NCI-H345 (cell line): ENCODE measurements at regions not wholly inside any gene's neighbourhood (a gene's known extent, or its start where the extent isn't known, plus 50 kb on each side); places are given as distances from the start of the nearest gene placed in this dataset.

Experiments used
- DNase-seq: peaks from one replicate; lab custom pipeline; 2025; lab: John Stamatoyannopoulos, UW

DNA sequence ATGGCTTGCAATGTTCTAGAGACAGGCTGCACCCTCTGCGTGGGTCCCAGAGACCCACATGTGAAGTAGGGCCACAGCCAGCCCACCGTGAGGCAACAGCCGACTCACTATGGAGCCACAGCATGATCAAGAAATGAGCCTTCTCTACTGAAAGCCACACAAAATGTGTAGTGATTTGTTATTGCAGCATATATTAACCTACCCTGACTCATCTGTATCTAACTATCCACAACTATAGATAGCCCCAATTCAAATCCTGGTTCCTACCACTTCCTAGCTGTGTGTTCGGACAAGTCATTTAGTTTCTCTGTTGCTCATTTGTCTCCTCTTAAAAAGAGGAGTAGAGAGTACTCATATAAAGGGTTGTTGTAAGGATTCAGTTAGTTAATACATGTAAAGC, 1152.3 kb downstream of the BCL11B start:
- DNase-seq, result no peak

DNA sequence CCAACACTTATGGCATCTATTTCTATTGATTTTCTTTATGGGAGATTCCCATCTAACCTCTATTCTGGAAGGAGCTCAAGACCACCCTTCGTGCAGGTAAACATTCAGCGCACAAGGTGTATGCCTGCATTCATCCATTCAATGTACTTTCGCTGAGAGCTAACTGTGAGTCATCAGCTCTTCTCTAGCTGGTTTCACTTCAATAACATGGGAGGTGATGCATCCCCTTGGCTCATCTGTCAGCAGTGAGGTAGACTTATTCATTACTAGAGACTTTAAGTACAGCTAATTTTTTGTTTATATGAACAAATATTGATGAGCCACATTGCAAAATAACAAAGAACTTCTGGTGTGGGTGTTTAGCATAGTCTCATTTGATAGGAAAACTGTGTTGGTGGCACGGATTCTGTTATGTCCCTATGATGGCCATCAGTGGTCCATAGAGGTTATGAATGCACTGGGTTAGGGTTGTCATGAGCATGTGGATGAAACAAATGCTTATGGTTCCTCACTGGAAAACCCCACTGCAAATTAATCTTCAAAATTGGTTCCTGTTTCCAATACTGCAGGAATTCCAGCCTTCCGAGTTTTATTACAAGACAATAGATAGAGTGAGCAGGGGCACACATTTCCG, 1151.0 kb downstream of the BCL11B start:
- peak; percentile 96 for DNase-seq

DNA sequence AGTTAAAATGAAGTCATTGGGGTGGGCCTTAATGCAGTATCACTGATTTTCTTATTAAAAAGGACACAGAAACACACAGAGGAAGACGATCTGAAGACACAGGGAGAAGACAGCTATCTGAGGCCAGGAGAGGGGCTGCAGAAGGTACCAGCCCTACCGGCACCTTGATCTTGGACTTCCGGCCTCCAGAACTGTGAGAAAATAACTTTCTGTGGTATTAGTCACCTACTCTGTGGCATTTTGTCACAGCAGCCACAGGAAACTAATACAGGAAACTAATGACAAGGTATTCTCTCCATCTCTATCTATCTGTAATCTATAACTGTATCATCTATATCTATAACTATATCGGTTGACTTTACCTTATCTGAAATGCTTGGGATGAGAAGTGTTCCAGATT, 1149.5 kb downstream of the BCL11B start:
- DNase-seq, result no peak

DNA sequence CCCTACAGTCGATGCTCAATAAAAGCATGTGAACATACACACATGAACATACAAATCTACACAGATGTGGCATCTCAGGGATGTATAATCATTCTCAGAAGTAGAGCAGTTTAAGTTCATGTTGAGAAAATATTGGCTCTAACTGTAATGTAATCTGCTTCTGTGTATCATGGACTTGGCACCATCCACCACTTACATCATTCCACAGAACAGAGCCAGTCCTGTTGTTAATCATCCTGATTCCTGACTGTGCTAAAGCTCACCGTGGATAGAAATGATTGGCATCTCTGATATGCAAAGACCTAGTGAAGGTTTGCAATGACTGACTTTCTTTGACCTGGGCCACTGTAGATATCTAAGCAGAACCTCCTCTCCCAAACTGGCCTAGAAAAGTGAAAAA, 1141.3 kb downstream of the BCL11B start:
- DNase-seq, result no peak

DNA sequence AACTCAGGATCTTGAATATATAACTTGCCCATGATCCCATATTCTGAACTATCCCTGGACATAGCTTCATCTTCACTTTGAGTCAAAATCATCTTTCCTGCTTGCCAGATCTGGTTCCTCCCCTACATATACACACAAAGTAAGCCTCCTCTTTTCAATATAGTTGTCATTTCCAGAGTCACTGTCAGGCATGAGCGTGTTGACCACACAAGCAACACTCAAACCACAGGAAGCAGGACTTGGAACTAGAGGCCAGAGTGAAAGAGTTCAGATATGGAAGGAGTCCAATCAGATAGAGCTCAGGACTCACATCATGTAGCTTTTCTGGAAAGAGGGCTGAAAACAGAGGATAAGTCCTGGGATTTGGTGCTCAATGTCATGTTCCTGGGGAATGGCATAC, 1140.6 kb downstream of the BCL11B start:
- no peak for DNase-seq

DNA sequence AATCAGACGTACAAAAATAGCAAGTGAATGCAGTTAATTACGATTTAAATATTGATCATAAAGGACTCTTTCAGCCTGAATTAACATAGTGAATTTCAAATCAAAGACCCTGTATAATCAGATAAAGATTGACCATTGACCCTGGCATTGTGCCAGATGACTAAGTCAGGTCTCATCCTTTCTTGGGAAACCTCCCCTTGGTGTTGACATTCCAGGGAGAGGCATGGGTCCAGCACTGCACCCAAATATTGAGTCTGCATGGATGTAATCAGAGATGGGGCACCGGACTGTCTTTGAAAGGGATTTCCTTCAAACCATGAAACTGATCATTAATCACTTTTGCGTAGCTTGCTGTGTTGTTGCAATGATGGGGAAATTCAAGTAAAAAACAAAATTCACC, 1138.2 kb downstream of the BCL11B start:
- DNase-seq, result no peak

DNA sequence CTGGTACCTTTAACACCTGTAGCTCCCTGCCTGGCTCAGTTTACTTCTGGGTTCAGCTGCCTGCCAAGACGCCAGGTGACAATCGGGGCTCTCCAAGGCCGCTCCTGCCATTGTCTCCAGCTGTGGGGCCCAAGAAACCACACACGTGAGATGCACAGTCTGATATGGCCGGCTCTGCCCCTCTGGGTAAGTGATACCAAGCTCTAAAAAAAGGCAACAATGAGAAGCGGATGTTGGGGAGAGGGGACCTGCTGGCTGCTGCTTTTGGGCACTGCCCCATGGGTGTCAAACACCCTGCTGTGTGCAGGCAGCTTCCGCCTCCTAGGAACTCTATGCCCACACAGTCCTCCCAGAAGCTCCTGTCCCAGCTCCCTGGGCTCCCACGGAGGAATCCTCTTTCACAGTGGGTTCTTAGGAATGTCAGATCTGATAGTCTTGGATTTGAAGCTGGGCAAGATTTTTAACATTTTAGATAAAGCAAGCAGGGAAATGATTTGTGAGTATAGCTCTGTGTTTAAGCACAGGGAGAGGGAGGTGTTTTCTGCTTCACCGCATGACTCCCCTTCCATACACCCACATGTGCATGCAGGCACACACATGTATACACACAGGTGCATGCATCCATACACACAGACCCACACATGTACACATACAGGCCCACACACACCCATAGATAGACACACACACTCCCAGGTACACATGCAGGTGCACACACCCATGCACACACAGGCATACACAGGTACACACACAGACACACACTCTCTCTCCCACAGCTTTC, 1135.8 kb downstream of the BCL11B start:
- DNase-seq, result peak; percentile 11

DNA sequence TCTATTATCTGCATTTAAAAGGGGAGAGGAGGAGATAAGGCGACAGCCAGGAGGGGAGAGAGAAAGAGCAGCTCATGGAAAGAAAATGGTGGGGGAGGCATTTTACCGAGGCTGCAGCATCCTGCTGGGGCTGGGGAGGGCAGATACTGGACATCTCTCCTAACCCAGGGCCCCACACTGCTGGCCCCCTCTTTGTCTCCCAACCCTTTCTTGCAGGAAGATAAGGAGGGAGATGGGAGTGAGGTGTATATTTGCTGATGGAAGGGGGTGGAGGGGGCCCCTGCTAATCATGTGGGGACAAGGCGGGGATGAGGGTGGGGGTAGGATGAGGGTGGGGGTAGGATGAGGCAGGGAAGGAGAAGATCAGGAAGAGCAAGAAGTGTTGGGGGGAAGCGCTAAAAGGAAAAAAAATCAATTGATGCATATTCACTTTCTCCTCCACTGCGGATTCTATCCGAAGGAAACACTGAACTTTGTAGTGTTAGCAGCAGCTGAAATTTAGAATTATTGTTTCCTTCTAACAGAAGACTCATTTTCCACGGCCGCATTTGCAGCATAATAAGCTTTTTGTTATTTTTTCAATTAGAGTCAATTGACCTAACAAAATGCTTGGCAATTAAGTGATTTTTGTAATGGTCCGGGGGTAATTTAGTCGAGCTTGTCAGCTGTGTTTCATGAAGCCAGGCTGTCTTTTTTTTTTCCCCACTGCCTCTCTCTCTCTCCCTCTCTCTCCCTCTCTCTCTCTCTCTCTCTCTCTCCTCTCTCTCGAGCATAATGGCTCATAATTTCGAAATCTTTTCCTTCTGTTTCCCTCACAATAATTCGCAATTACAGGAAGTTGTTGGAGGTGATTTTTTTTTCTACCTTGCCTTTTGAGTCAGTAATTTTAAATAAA, 1134.6 kb downstream of the BCL11B start:
- DNase-seq, result no peak

DNA sequence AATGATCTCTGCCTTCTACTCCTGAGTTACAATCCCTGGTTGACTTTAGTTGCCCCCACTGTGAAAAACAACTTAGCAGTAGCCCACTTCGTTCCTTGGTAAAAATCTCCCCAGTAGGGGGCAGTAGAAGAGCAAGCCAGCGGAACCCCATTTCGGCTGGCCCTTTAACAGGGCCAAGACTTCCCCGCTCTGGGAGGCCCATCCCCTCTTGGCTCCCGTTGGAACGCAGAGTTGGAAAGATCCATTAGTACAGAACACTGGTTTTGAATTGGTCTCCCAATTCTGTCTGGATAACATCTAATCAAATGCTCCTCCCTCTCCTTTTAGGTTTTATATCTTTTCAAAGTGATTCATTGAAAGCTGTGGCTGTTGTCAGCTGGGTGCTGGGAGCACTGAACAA, 1133.3 kb downstream of the BCL11B start:
- DNase-seq, result no peak

DNA sequence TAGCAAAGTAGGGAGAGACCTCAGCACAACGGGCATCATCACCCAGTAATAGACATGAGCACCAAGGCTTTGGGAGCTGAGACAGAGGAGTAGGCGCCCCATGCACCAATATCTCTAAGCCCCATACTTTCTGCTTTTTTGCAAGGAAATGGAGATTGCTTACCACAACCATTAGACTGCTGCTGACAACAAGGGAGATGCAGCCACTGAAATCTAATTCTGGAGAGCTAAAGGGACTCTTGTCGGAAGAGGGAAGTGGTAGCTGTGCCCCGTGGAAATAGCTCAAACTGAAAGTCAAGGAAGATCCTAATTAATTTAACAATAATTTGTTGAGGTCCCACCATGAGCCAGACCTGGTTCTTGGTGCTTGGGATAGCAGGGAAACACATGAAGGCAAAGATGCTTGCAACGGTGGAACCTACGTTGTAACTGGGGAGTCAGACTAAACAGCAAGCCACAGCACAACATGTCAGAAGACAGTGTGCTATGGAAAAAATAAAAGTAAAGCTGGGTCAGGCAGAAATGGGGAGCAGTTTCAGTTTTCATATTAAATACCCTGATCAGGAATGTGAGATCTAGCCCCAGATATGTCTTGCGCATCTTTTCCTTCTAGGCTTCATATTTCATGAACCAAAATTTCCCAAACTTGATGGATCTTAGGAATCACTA, 1131.0 kb downstream of the BCL11B start:
- no peak for DNase-seq

DNA sequence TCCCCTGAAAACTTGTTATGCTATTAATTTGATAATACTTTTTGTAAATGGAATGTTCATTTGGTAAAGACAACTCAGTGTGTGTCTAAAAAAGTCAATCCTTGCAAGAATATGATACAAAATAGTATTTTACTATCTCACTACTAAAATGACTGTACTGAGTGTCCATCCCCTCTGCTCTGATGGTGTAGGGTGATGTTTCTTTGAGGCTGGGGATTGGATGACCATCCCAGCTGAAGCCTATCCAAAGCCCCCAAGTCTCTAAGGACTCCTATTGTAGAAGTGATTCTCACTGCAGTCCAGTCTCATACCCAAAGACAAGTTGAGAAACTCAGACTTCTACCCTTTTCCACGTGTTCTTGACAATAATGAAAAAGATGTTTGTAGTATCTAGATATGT, 1128.4 kb downstream of the BCL11B start:
- no peak for DNase-seq

DNA sequence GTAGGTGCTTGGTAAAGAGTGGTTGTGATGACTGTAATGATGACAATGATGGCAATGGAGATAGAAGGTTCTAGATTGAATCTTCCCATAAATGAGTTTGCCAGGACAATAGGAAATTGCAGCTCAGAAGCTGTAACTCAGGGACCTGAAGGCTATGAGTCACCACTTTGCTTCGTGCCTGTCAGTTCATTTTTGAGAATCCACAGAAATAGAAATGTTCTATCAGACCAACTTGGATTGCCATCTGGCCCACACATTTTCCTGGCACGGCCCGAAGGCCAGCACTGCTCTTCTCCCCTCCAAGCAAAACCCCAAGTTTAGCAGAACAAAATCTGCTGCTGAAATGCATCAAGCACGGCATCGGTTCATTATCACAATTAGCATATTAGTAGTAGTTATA, 1127.0 kb downstream of the BCL11B start:
- no peak for DNase-seq

DNA sequence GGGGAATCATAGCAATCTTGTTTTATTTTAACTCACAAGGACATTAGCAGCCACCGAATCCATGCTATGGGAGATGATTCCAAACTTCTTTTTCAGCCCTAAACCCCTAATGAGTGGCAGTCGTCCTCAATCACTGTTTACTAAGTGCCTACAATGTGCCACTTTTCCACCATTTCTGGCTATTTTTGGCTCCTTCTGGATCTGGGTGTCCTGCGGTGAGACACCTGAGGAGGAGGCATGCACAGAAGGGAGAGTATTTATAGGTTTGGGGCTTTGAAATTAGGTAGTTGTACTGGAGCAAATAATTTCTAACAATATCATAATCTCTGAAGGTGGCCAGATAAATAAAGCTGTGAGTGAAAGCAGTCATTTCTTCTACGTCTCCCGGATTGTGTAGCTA, 1125.6 kb downstream of the BCL11B start:
- no peak for DNase-seq

DNA sequence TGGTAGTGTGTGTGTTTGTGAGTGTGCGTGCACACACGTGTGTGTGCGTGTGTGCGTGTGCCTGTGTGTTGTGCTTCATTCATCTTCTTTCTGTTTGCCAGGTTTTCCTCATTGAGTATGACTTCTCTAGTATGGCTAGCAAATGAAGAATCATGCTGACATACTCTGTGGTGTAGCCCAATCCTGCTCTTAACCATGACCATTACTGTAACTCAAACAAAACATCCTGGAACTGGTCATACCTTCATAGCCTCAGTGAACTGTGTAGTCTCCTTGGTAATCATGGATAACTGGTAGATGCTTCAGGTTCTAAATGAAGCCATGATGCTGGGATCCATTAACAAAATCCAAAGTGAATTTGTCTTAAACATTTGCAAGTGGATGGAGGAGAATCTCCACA, 1117.7 kb downstream of the BCL11B start:
- DNase-seq, result no peak

DNA sequence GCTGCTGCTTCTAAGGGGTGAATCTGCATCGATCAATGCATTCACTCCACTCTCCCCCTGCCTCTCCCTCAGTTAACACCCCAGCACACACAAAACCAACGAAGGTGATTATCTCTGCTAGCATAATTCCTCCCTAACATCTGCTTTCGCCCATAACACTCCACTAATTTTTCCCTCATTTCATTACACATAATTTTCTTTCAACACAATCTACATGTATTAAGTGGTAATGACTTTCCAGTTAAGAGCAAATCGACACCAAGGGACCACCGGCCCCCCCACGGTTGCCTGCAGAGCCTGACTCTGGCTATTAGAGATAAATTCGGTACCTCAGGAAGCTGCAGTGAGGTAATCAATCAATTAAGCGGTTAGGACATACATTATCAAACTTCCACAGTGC, 1115.6 kb downstream of the BCL11B start:
- no peak for DNase-seq

DNA sequence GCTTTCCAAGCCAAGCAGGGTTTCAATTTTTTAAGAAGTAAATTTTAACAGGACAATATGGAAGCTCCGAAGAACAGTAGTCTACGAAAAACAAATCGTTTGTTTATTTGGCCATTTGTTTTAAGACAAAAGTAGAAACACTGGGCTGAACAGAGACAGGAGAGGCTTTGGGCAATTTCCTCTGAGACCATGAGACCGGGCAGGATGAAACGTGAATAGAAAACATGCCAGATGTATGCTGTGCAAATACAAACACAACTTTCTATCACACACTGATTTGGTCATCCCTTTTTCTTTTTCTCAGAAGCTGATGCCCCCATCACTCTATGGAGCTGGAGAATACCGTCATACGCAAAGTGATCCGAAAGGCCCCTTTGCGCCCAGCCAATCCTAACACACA, 1111.1 kb downstream of the BCL11B start:
- DNase-seq, result no peak

DNA sequence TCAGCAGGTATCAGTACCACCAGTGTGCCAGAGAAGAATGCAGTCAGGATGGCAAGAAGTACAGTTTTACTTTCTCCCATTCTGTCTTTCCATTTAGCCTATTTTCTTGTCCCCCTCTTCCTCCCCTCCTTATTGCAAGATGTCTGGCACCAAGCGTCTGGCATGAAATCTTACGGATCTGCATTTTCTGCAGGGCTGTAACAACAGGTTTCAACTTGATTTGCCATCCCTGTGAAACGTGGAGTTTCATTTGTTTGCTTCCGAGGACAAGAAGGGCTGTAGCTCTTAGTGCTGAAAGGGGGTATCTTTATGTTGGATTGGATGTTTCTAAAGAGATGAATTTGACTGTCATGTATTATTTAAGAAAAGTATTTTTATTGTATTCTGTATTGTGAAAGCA, 1110.6 kb downstream of the BCL11B start:
- DNase-seq, result no peak

DNA sequence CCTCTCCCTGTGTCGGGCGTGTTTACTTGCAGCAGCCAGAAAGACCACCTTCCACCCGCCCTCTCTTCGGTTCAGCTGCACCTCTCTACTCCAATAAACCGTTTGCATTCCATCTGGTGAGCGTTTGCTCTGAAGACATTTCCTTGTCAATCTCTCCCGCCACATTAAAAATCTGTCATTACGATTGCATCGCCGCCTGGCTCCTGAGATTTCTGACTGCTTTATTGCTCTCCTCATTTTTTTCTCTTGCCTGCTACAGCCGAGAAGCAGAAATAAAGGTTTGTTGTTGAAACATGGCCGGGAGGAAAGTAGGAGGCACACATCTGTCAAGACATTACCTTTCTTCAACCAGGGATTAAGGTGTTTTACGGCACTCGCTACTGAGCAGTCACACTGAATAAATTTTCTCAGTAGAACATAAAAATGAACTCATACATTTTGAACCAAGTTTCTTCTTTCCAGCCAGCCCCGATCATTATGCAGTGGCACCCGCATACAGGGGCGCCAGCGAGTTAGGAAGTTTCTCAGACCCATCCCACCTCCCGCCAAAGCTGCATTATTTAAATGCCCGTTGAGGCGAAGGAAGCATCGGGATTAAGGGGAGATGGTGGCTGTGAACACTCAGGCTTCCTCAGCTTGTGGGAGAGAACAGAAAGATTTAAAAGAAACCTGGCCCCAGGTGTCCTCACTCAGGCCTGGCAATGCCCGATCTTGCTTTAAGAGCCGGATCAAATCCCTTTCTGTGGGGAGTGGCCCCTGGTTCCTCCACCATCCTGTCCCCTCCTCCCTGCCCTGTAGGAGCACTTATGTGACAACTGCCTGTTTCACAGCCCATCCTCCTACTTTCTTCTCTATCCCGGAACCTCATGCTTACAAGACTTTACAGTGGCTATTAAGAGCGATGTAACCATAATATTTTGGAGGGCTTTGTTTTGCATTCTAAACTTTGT, 1108.9 kb downstream of the BCL11B start:
- no peak for DNase-seq

DNA sequence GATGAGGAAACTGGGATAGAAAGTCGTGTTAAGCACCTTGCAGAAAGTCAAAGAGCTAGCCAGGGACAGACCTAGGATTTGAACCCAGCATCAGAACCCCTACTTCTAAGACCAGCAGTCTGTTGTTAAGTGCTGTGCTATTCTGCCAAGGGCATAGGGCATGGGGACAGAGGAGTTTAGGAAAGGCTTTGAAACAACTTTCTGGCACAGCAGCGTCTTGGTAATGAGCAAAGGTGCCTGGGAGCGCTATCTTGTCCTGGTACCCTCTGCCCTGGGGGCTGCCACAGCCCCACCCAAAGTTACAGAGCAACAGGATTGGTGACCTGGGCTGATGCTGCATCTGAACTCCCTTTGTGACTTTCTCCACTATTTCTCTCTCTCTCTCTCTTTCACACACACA, 1108.1 kb downstream of the BCL11B start:
- no peak for DNase-seq

DNA sequence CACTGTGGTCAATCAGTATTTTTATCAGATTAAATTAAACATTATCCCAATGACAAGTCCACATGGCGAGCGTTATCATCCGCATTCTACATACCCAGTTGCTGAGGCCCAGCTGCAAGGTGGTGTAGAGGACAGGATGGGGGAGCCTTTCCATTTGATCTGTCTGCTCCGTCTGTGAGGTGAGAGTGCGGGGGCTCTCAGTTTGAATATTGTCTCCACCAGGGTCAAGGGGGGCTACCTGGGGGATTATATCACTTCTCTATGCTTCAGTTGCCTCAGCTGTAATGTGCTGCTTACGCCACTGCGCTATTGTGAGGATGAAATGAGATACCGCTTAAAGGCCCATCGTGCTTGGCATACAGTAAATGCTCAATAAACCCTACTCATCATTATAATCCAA, 1106.0 kb downstream of the BCL11B start:
- DNase-seq, result no peak

DNA sequence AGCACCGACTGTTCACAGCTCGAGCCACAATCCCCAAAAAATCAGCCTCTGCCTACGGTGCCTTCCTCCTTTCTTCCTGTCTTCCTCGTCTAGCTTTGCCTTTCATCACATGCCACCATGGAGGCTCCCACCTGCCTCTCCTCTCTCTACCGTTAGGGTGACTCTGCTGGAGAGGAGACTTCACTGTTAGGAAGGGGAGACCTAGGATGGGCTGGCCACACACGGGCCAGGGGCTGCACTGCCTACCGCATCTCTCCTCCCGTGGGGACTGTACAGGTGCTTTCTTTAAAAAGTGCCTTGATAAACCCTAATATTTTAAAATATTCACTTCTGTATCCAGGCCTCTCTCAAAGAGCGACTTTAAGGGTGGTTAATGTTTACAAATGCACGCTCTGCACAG, 1104.7 kb downstream of the BCL11B start:
- no peak for DNase-seq
